SK-N-SH (cell line): ENCODE measurements at regions not wholly inside any gene's neighbourhood (a gene's known extent, or its start where the extent isn't known, plus 50 kb on each side); places are given as distances from the start of the nearest gene placed in this dataset.

Experiments used
- CTCF ChIA-PET: fragments of 300-600, 350-600 bp; formaldehyde crosslinking; extraction: SDS; loops from one replicate; lab custom pipeline; 2021; lab: Yijun Ruan, JAX
- POLR2A ChIA-PET: fragments of 350-600 bp; sonication (Branson Sonifier 250); formaldehyde crosslinking; extraction: SDS; loops from one replicate; lab custom pipeline; 2020; ENCODE audit warnings: antibody characterized with exemption, inconsistent platforms; lab: Yijun Ruan, JAX
- DNase-seq: peaks from one replicate; pipeline ENCODE4 v3.0.0; 2012
- H2AFZ ChIP-seq: fragments of 200-600 bp; sonication (generic); 2 replicates; pipeline ENCODE4 v1.8.1; 2016; ENCODE audit warnings: antibody characterized with exemption, mild to moderate bottlenecking, low read depth
- H3F3A ChIP-seq: fragments of 200-600 bp; sonication (generic); replicated peaks from 2 replicates; pipeline ENCODE3; 2016; ENCODE audit warnings: antibody characterized with exemption, mild to moderate bottlenecking; ENCODE audit not compliant: insufficient read depth
- H3K27ac ChIP-seq, 2 experiments: fragments of 200-500 bp in 1 of 2; fragments of 200-600 bp in 1 of 2; sonication (Bioruptor generic) in 1 of 2; sonication (generic), shearing (Covaris generic) in 1 of 2; 2 replicates each; pipeline versions ENCODE4 v1.5.1 to v1.6.1; 2014 to 2016; ENCODE audit warnings: low read depth in 2 of 2, inconsistent platforms in 1 of 2, low read length in 1 of 2, mild to moderate bottlenecking in 1 of 2, mixed read lengths in 1 of 2
- H3K27me3 ChIP-seq: fragments of 200-600 bp; sonication (generic), shearing (Covaris generic); 2 replicates; pipeline ENCODE4 v1.6.1; 2016; ENCODE audit warnings: mixed run types; ENCODE audit not compliant: insufficient read depth
- H3K36me3 ChIP-seq, 2 experiments: fragments of 200-500 bp in 1 of 2; fragments of 200-600 bp in 1 of 2; sonication (Bioruptor generic) in 1 of 2; sonication (generic) in 1 of 2; replicated peaks in 1 of 2; 2 replicates each; pipeline versions ENCODE3 to v1.5.1; 2014 to 2016; ENCODE audit warnings: low read length in 1 of 2, mild to moderate bottlenecking in 1 of 2; ENCODE audit not compliant: insufficient read depth in 2 of 2, control insufficient read depth in 1 of 2
- H3K4me1 ChIP-seq, 2 experiments: fragments of 200-500 bp in 1 of 2; fragments of 200-600 bp in 1 of 2; sonication (Bioruptor generic) in 1 of 2; sonication (generic), shearing (Covaris generic) in 1 of 2; 2 replicates each; pipeline versions ENCODE4 v1.5.1 to v1.6.1; 2014 to 2016; ENCODE audit warnings: low read depth in 1 of 2, low read length in 1 of 2, mixed run types in 1 of 2; ENCODE audit not compliant: insufficient read depth in 2 of 2, control insufficient read depth in 1 of 2
- H3K4me2 ChIP-seq: fragments of 200-600 bp; sonication (generic), shearing (Covaris generic); 2 replicates; pipeline ENCODE4 v1.6.1; 2017; ENCODE audit warnings: mixed run types
- H3K4me3 ChIP-seq, 2 experiments: fragments of 200-500 bp in 1 of 2; fragments of 200-600 bp in 1 of 2; sonication (Bioruptor generic) in 1 of 2; sonication (generic), shearing (Covaris generic) in 1 of 2; 2 replicates each; pipeline versions ENCODE4 v1.5.1 to v1.8.1; 2014 to 2016; ENCODE audit warnings: low read depth in 2 of 2, inconsistent platforms in 1 of 2, low read length in 1 of 2, mild to moderate bottlenecking in 1 of 2, mixed read lengths in 1 of 2, moderate library complexity in 1 of 2
- H3K79me2 ChIP-seq: fragments of 200-600 bp; sonication (generic); 2 replicates; pipeline ENCODE4 v1.8.1; 2017; ENCODE audit warnings: mild to moderate bottlenecking; ENCODE audit not compliant: insufficient read depth
- H3K9ac ChIP-seq: fragments of 200-600 bp; sonication (generic); 2 replicates; pipeline ENCODE4 v1.6.1; 2017; ENCODE audit warnings: mixed run types
- H3K9me2 ChIP-seq: fragments of 200-600 bp; sonication (generic); 2 replicates; pipeline ENCODE4 v1.6.1; 2017; ENCODE audit warnings: mixed run types
- H3K9me3 ChIP-seq: fragments of 200-600 bp; sonication (generic); 2 replicates; pipeline ENCODE4 v1.6.1; 2017; ENCODE audit warnings: mixed run types, mild to moderate bottlenecking, moderate library complexity
- H4K20me1 ChIP-seq: fragments of 200-600 bp; sonication (generic); 2 replicates; pipeline ENCODE4 v1.6.1; 2017; ENCODE audit warnings: mild to moderate bottlenecking, mixed run types; ENCODE audit not compliant: insufficient read depth
- CHD2 ChIP-seq: fragments of 150-350 bp; IDR thresholded peaks from 2 replicates; pipeline ENCODE4 v1.6.1; 2018; ENCODE audit warnings: low read length; ENCODE audit not compliant: partially characterized antibody
- GABPA ChIP-seq: IDR thresholded peaks from 2 replicates; pipeline ENCODE4 v1.4.0; 2012; ENCODE audit warnings: low read depth, mild to moderate bottlenecking
- POLR2AphosphoS5 ChIP-seq: IDR thresholded peaks from 2 replicates; pipeline ENCODE4 v1.6.1; 2012; ENCODE audit warnings: low read depth, low read length
- RXRA ChIP-seq: IDR thresholded peaks from 2 replicates; pipeline ENCODE4 v1.4.0; 2012; ENCODE audit warnings: low read depth, mild to moderate bottlenecking, borderline replicate concordance
- TAF1 ChIP-seq: IDR thresholded peaks from 2 replicates; pipeline ENCODE4 v1.6.1; 2012; ENCODE audit warnings: low read depth, mild to moderate bottlenecking, low read length, moderate library complexity, borderline replicate concordance
- TEAD4 ChIP-seq: IDR thresholded peaks from 2 replicates; pipeline ENCODE4 v1.4.0; 2012; ENCODE audit warnings: mild to moderate bottlenecking, borderline replicate concordance; ENCODE audit not compliant: insufficient read depth
- WGBS: methylation state at CpG from one replicate; pipeline ENCODE4 v1.1.6; 2017; ENCODE audit warnings: low lambda C conversion rate; 5-methylcytosine and 5-hydroxymethylcytosine counted together
- TF ChIP-seq, protein P1 (sequence below): IDR thresholded peaks from 2 replicates; pipeline ENCODE4 v1.4.0; 2012; ENCODE audit warnings: low read depth
- TF ChIP-seq, protein P2 (sequence below): fragments of 150-350 bp; IDR thresholded peaks from 2 replicates; pipeline ENCODE4 v1.6.1; 2016; ENCODE audit warnings: mild to moderate bottlenecking, low read depth, low read length
- TF ChIP-seq, protein P3 (sequence below): IDR thresholded peaks from 2 replicates; pipeline ENCODE4 v1.6.1; 2012; ENCODE audit warnings: mild to moderate bottlenecking, low read depth, low read length, moderate library complexity
- TF ChIP-seq, protein P4 (sequence below): IDR thresholded peaks from 2 replicates; pipeline ENCODE4 v1.4.0; 2012; ENCODE audit warnings: low read depth, borderline replicate concordance
- TF ChIP-seq, protein P5 (sequence below): IDR thresholded peaks from 2 replicates; pipeline ENCODE4 v1.4.0; 2012; ENCODE audit warnings: low read depth, borderline replicate concordance

DNA sequence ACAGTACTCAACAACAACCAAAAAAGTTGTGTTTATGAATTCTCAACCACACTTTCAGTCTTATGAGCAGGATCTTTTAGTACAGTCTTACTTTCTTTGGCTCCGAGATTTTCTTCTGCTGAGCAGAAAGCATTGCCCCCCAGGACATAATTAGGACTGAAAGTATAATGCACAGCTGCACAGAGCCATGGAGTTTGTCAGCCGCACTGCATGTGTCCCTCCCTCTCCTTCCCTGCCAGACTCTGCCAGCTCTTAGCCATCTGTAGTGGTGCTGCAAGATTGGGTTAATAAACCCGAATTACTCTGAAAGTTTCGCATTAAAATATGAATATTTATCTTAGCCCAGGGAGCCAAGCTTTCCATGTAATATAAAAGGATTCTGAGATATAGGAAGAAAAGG, 179.6 kb upstream of the PTCHD4 start:
- Histone ChIP-seq H3K9ac (no peak overlapping the region), H2AFZ (no peak overlapping the region), H3K79me2 (no peaks in the 10 kb centered on the region), H3K4me1 (no peaks in the 10 kb centered on the region; a peak in 1 of 4 replicates), H3K27ac (no peak overlapping the region), H3K36me3 (no peaks in the 10 kb centered on the region), H4K20me1 (no peaks in the 10 kb centered on the region), H3F3A (no peaks in the 10 kb centered on the region), H3K4me3 (no peak overlapping the region), H3K9me3 (no peaks in the 10 kb centered on the region), H3K27me3 (no peaks in the 10 kb centered on the region), H3K9me2 (no peaks in the 10 kb centered on the region), H3K4me2 (no peak overlapping the region)
- no peak for TF ChIP-seq POLR2AphosphoS5
- TF ChIP-seq, protein P1, sequence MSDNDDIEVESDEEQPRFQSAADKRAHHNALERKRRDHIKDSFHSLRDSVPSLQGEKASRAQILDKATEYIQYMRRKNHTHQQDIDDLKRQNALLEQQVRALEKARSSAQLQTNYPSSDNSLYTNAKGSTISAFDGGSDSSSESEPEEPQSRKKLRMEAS = no peak
- TF ChIP-seq, protein P2, sequence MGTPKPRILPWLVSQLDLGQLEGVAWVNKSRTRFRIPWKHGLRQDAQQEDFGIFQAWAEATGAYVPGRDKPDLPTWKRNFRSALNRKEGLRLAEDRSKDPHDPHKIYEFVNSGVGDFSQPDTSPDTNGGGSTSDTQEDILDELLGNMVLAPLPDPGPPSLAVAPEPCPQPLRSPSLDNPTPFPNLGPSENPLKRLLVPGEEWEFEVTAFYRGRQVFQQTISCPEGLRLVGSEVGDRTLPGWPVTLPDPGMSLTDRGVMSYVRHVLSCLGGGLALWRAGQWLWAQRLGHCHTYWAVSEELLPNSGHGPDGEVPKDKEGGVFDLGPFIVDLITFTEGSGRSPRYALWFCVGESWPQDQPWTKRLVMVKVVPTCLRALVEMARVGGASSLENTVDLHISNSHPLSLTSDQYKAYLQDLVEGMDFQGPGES = no peak
- TF ChIP-seq, protein P3, sequence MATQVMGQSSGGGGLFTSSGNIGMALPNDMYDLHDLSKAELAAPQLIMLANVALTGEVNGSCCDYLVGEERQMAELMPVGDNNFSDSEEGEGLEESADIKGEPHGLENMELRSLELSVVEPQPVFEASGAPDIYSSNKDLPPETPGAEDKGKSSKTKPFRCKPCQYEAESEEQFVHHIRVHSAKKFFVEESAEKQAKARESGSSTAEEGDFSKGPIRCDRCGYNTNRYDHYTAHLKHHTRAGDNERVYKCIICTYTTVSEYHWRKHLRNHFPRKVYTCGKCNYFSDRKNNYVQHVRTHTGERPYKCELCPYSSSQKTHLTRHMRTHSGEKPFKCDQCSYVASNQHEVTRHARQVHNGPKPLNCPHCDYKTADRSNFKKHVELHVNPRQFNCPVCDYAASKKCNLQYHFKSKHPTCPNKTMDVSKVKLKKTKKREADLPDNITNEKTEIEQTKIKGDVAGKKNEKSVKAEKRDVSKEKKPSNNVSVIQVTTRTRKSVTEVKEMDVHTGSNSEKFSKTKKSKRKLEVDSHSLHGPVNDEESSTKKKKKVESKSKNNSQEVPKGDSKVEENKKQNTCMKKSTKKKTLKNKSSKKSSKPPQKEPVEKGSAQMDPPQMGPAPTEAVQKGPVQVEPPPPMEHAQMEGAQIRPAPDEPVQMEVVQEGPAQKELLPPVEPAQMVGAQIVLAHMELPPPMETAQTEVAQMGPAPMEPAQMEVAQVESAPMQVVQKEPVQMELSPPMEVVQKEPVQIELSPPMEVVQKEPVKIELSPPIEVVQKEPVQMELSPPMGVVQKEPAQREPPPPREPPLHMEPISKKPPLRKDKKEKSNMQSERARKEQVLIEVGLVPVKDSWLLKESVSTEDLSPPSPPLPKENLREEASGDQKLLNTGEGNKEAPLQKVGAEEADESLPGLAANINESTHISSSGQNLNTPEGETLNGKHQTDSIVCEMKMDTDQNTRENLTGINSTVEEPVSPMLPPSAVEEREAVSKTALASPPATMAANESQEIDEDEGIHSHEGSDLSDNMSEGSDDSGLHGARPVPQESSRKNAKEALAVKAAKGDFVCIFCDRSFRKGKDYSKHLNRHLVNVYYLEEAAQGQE = no peak
- TF ChIP-seq CHD2 = no peak
- no peak for TF ChIP-seq TAF1
- TF ChIP-seq RXRA = no peak
- no peak for TF ChIP-seq GABPA
- no peak for TF ChIP-seq TEAD4
- TF ChIP-seq, protein P4, sequence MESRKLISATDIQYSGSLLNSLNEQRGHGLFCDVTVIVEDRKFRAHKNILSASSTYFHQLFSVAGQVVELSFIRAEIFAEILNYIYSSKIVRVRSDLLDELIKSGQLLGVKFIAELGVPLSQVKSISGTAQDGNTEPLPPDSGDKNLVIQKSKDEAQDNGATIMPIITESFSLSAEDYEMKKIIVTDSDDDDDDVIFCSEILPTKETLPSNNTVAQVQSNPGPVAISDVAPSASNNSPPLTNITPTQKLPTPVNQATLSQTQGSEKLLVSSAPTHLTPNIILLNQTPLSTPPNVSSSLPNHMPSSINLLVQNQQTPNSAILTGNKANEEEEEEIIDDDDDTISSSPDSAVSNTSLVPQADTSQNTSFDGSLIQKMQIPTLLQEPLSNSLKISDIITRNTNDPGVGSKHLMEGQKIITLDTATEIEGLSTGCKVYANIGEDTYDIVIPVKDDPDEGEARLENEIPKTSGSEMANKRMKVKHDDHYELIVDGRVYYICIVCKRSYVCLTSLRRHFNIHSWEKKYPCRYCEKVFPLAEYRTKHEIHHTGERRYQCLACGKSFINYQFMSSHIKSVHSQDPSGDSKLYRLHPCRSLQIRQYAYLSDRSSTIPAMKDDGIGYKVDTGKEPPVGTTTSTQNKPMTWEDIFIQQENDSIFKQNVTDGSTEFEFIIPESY = no peak
- TF ChIP-seq, protein P5, sequence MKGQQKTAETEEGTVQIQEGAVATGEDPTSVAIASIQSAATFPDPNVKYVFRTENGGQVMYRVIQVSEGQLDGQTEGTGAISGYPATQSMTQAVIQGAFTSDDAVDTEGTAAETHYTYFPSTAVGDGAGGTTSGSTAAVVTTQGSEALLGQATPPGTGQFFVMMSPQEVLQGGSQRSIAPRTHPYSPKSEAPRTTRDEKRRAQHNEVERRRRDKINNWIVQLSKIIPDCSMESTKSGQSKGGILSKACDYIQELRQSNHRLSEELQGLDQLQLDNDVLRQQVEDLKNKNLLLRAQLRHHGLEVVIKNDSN = no peak
- WGBS = 9% methylated on average over 4 of the region's 4 CpGs
- CTCF ChIA-PET = no interaction called here
- POLR2A ChIA-PET = no interaction called here
- no peak for DNase-seq
